ENCODE measurements at regions not wholly inside any gene's neighbourhood (a gene's known extent, or its start where the extent isn't known, plus 50 kb on each side); places are given as distances from the start of the nearest gene placed in this dataset.

DNA sequence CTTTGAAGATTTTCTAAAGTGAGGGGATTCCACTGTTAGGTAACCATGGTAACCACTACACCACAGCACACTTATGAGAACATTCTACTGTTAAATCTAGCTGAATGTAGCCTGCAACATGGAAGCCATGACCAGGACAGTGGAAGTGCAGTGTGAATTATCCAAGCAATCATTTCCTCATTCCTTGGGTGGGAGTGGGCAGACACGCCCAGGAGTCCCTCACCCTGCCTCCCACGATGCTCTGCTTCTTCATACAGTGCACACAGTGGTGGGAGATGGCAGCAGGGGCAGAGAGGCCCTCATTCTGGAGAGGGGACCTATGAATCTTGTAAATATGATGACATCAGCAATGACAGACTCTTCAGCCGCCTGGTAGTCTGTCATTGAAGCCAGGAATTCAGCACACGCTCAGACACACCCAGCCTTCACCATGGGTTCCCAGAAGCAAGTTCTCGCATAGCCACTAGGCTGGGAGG, 70.1 kb upstream of the HOXC13 start:
- ChIA-PET CTCF (no interaction called here), POLR2A (no interaction called here)
- Histone ChIP-seq H3K4me1 (ENCODE audit: control insufficient read depth in 2 of 2, insufficient read depth in 2 of 2, low read length in 2 of 2) (no peaks in the 10 kb centered on the region), H3K36me3 (replicated peaks in 1 of 2; ENCODE audit: control extremely low read depth in 1 of 2, control insufficient read depth in 1 of 2, extremely low read depth in 1 of 2, insufficient read depth in 2 of 2, low read length in 1 of 2) (no peaks in the 10 kb centered on the region), H3K4me3 (ENCODE audit: control extremely low read depth in 1 of 5, extremely low read depth in 1 of 5, insufficient read depth in 1 of 5, low read depth in 2 of 5, low read length in 4 of 5) (no peak overlapping the region), H3K27ac (ENCODE audit: low read length in 2 of 2) (no peak overlapping the region), H3K79me2 (ENCODE audit: control insufficient read depth, insufficient read depth, low read length) (no peaks in the 10 kb centered on the region), H3K9ac (ENCODE audit: low read length) (no peak overlapping the region), H4K20me1 (ENCODE audit: control insufficient read depth, insufficient read depth, low read length, poor library complexity, severe bottlenecking) (no peaks in the 10 kb centered on the region), H3K4me2 (replicated peaks; ENCODE audit: low read depth, low read length, poor library complexity, severe bottlenecking) (no peak overlapping the region), H3K9me3 (ENCODE audit: control extremely low read depth in 1 of 3, control insufficient read depth in 2 of 3, insufficient read depth in 1 of 3, low read length in 2 of 3) (no peaks in the 10 kb centered on the region), H2AFZ (ENCODE audit: insufficient read depth, low read depth, low read length, poor library complexity, severe bottlenecking) (no peak overlapping the region), H3K27me3 (replicated peaks in 1 of 4; ENCODE audit: control extremely low read depth in 1 of 4, control insufficient read depth in 3 of 4, insufficient read depth in 4 of 4, low read length in 3 of 4) (peaks cover 0 to 10% (median 7%) of the 10 kb centered on the region in 4 experiments)
- Mint-ChIP-seq H3K27ac (no peak overlapping the region), H3K4me1 (no peaks in the 10 kb centered on the region), H3K9me3 (ENCODE audit: insufficient read depth) (no peaks in the 10 kb centered on the region), H3K27me3 (peaks cover 12% of the 10 kb centered on the region), H3K4me3 (no peak overlapping the region)
- DNase-seq (no peak), ATAC-seq (ENCODE audit: low read depth) (no peak)
- no peak for TF ChIP-seq EZH2 (IDR thresholded peaks at IDR 0.05; ENCODE audit: borderline replicate concordance, insufficient read depth, low read depth, low read length, poor library complexity, severe bottlenecking)
- TF ChIP-seq, protein P1, sequence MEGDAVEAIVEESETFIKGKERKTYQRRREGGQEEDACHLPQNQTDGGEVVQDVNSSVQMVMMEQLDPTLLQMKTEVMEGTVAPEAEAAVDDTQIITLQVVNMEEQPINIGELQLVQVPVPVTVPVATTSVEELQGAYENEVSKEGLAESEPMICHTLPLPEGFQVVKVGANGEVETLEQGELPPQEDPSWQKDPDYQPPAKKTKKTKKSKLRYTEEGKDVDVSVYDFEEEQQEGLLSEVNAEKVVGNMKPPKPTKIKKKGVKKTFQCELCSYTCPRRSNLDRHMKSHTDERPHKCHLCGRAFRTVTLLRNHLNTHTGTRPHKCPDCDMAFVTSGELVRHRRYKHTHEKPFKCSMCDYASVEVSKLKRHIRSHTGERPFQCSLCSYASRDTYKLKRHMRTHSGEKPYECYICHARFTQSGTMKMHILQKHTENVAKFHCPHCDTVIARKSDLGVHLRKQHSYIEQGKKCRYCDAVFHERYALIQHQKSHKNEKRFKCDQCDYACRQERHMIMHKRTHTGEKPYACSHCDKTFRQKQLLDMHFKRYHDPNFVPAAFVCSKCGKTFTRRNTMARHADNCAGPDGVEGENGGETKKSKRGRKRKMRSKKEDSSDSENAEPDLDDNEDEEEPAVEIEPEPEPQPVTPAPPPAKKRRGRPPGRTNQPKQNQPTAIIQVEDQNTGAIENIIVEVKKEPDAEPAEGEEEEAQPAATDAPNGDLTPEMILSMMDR (IDR thresholded peaks at IDR 0.05) = no peak
- intact Hi-C loops (cut with micrococcal nuclease) = no loop called here
- 91% methylated on average over 5 of the region's 5 CpGs for WGBS (ENCODE audit: insufficient coverage)

- CTCF ChIA-PET = no interaction called here
- no peak overlapping the region for H2AFZ ChIP-seq (ENCODE audit: insufficient read depth, low read depth, low read length, poor library complexity, severe bottlenecking)
- no peak for ATAC-seq (ENCODE audit: low read depth)
- POLR2A ChIA-PET = no interaction called here
- Mint-ChIP-seq H3K4me1 (no peaks in the 10 kb centered on the region), H3K27ac (no peak overlapping the region), H3K27me3 (peaks cover 15% of the 10 kb centered on the region), H3K9me3 (ENCODE audit: insufficient read depth) (no peaks in the 10 kb centered on the region), H3K4me3 (no peak overlapping the region)
- no peak overlapping the region for H3K4me2 ChIP-seq (replicated peaks; ENCODE audit: low read depth, low read length, poor library complexity, severe bottlenecking)
- no peaks in the 10 kb centered on the region for H3K4me1 ChIP-seq (ENCODE audit: control insufficient read depth in 2 of 2, insufficient read depth in 2 of 2, low read length in 2 of 2)
- no CpG with 5 or more reads among the region's 1 CpG for WGBS (ENCODE audit: insufficient coverage)
- no peak overlapping the region for H3K27ac ChIP-seq (ENCODE audit: low read length in 2 of 2)
- H3K27me3 ChIP-seq (replicated peaks in 1 of 4; ENCODE audit: control extremely low read depth in 1 of 4, control insufficient read depth in 3 of 4, insufficient read depth in 4 of 4, low read length in 3 of 4) = peaks cover 0 to 10% (median 7%) of the 10 kb centered on the region in 4 experiments
- no peaks in the 10 kb centered on the region for H3K36me3 ChIP-seq (replicated peaks in 1 of 2; ENCODE audit: control extremely low read depth in 1 of 2, control insufficient read depth in 1 of 2, extremely low read depth in 1 of 2, insufficient read depth in 2 of 2, low read length in 1 of 2)
- DNase-seq = no peak
- TF ChIP-seq EZH2 (IDR thresholded peaks at IDR 0.05; ENCODE audit: borderline replicate concordance, insufficient read depth, low read depth, low read length, poor library complexity, severe bottlenecking) = no peak
- TF ChIP-seq, protein P1 (IDR thresholded peaks at IDR 0.05) = no peak
- H3K9ac ChIP-seq (ENCODE audit: low read length) = no peak overlapping the region
- no peaks in the 10 kb centered on the region for H3K79me2 ChIP-seq (ENCODE audit: control insufficient read depth, insufficient read depth, low read length)
- H3K4me3 ChIP-seq (ENCODE audit: control extremely low read depth in 1 of 5, extremely low read depth in 1 of 5, insufficient read depth in 1 of 5, low read depth in 2 of 5, low read length in 4 of 5) = no peak overlapping the region
- no peaks in the 10 kb centered on the region for H4K20me1 ChIP-seq (ENCODE audit: control insufficient read depth, insufficient read depth, low read length, poor library complexity, severe bottlenecking)
- intact Hi-C loops (cut with micrococcal nuclease) = no loop called here
- no peaks in the 10 kb centered on the region for H3K9me3 ChIP-seq (ENCODE audit: control extremely low read depth in 1 of 3, control insufficient read depth in 2 of 3, insufficient read depth in 1 of 3, low read length in 2 of 3)
These were observed 69.1 kb upstream of the HOXC13 start for GRCh38 chr12:53869500-53869899.
